Fibroblast of lung (primary cell): ENCODE measurements at regions not wholly inside any gene's neighbourhood (a gene's known extent, or its start where the extent isn't known, plus 50 kb on each side); places are given as distances from the start of the nearest gene placed in this dataset.

Experiments
- CTCF ChIP-seq, 2 donors: IDR thresholded peaks in 1 of 2; conservative IDR thresholded peaks in 1 of 2; 1 replicate in 1 of 2; 2 replicates in 1 of 2; pipeline ENCODE4 v1.5.1; 2011 to 2012; ENCODE audit warnings: low read length in 2 of 2, control low read depth in 1 of 2, inconsistent platforms in 1 of 2, low read depth in 1 of 2, mild to moderate bottlenecking in 1 of 2
- EZH2 ChIP-seq: IDR thresholded peaks from 2 replicates; pipeline ENCODE4 v1.5.1; 2012; ENCODE audit warnings: low read length, control low read depth, mild to moderate bottlenecking; ENCODE audit errors: missing control alignments

GRCh38 chr10:29397221-29397620 lies 108.4 kb downstream of the LYZL1 start:
- TF ChIP-seq CTCF (conservative IDR thresholded peaks at IDR 0.05 in 1 of 2, IDR thresholded peaks at IDR 0.05 in 1 of 2; ENCODE audit: low read depth in 1 of 2, low read length in 2 of 2) (no peak), EZH2 (no peak)
